Stimulated activated naive CD8-positive, alpha-beta T cell treated with anti-CD3 and anti-CD28 coated beads, Interleukin-15, amount 100 ng/mL, for 72 hours (primary cell): ENCODE measurements at regions not wholly inside any gene's neighbourhood (a gene's known extent, or its start where the extent isn't known, plus 50 kb on each side); places are given as distances from the start of the nearest gene placed in this dataset.
"Not testable (repeated sequence)": the region's sequence is repeated elsewhere in the genome, so short reads cannot be mapped to it uniquely, and the experiment has no call there.

Source experiments
- ATAC-seq: fragments of 150-1000 bp; cut with Tn5 transposase; 2 replicates; pipeline ENCODE4 v1.10.0; 2021; ENCODE audit warnings: mild to moderate bottlenecking, moderate library complexity
- DNase-seq, 2 donors: peaks; one replicate each; pipeline ENCODE4 v3.0.0; 2021 to 2022
- H3K27ac Mint-ChIP-seq, 2 donors: one replicate each; pipeline ENCODE4 v1.8.0; 2022; ENCODE audit warnings: mild to moderate bottlenecking in 2 of 2, mixed read lengths in 2 of 2, moderate library complexity in 2 of 2
- H3K27me3 Mint-ChIP-seq: one replicate; pipeline ENCODE4 v1.8.0; 2022; ENCODE audit warnings: mixed read lengths
- H3K4me1 Mint-ChIP-seq: one replicate; pipeline ENCODE4 v1.8.0; 2022; ENCODE audit warnings: mild to moderate bottlenecking, mixed read lengths
- H3K4me3 Mint-ChIP-seq, 2 donors: one replicate each; pipeline ENCODE4 v1.8.0; 2022; ENCODE audit warnings: mild to moderate bottlenecking in 2 of 2, mixed read lengths in 2 of 2, moderate library complexity in 1 of 2
- H3K9me3 Mint-ChIP-seq, 2 donors: one replicate each; pipeline ENCODE4 v1.8.0; 2022; ENCODE audit warnings: mixed read lengths in 2 of 2

DNA sequence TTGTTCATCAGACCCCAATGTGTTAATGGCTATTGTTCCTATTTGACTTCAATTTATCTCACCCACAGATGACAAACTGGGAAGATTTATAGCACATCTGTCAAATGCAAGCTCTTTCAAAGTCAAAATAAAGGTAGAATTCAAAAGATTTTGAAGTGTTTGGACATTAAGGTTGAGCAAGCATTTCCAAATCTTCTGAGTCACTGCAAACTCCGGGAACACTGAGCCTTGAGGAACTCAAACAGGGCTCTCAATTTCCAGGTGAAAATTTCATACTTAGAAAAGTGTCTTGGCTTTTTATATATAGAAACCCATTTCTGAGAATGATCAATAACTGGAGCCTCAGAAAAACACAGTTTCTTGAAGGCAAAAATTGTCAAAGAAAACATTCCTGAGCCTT is 199.5 kb upstream of the IGFBP7 start:
- no peaks in the 10 kb centered on the region for H3K4me1 Mint-ChIP-seq
- DNase-seq (no peak), ATAC-seq (no peak)

GRCh38 chr4:57308301-57308700 is 198.1 kb upstream of the IGFBP7 start:
- Mint-ChIP-seq H3K27ac (no peak overlapping the region), H3K4me1 (no peaks in the 10 kb centered on the region), H3K9me3 (peaks cover 0 to 5% of the 10 kb centered on the region in 2 donors), H3K4me3 (no peak overlapping the region), H3K27me3 (peaks cover 8% of the 10 kb centered on the region)
- ATAC-seq: no peak
- DNase-seq: no peak

More for the DNA sequence above, 199.5 kb upstream of the IGFBP7 start:
- H3K4me3 Mint-ChIP-seq: no peak overlapping the region
- H3K27ac Mint-ChIP-seq: no peak overlapping the region
- H3K27me3 Mint-ChIP-seq: peaks cover 8% of the 10 kb centered on the region
- H3K9me3 Mint-ChIP-seq: peaks cover 0 to 5% of the 10 kb centered on the region in 2 donors

- Mint-ChIP-seq H3K4me1 (no peaks in the 10 kb centered on the region), H3K27me3 (peaks cover 8% of the 10 kb centered on the region), H3K27ac (no peak overlapping the region), H3K9me3 (peaks cover 5 to 7% of the 10 kb centered on the region in 2 donors), H3K4me3 (no peak overlapping the region)
- no peak for ATAC-seq
- no peak for DNase-seq
Measured at GRCh38 chr4:57305836-57306235, 195.7 kb upstream of the IGFBP7 start.

DNA sequence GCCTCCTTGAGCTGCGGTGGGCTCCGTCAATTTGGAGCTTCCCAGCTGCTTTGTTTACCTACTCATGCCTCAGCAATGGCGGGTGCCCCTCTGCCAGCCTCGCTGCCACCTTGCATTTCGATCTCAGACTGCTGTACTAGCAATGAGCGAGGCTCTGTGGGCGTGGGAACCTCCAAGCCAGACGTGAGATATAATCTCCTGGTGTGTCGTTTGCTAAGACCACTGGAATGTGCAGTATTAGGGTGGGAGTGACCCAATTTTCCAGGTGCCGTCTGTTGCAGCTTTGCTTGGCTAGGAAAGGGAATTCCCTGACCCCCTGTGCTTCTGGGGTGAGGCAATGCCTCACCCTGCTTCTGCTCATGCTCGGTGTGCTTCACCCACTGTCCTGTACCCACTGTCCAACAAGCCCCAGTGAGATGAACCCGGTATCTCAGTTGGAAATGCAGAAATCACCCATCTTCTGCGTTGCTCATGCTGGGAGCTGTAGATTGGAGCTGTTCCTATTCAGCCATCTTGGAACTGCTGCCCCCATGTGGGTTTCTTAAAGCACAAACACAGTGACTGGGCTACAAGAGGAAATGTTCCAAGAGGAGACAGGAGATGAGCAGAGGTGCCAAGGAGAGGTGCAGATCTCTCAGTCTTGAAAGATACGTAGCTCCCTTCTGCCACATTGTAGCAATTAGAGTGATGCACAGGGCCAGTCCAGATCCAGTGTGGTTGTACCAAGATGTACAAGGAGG is 193.0 kb upstream of the IGFBP7 start:
- peaks cover 8% of the 10 kb centered on the region for H3K27me3 Mint-ChIP-seq
- H3K27ac Mint-ChIP-seq: no peak overlapping the region
- DNase-seq (no peak), ATAC-seq (no peak)
- no peaks in the 10 kb centered on the region for H3K4me1 Mint-ChIP-seq
- peaks cover 3 to 7% of the 10 kb centered on the region in 2 donors for H3K9me3 Mint-ChIP-seq
- no peak overlapping the region for H3K4me3 Mint-ChIP-seq

GRCh38 chr4:57300300-57300699 is 190.1 kb upstream of the IGFBP7 start:
- not testable (repeated sequence) for DNase-seq, H3K27ac Mint-ChIP-seq, H3K4me3 Mint-ChIP-seq, H3K4me1 Mint-ChIP-seq, ATAC-seq, H3K9me3 Mint-ChIP-seq, H3K27me3 Mint-ChIP-seq

DNA sequence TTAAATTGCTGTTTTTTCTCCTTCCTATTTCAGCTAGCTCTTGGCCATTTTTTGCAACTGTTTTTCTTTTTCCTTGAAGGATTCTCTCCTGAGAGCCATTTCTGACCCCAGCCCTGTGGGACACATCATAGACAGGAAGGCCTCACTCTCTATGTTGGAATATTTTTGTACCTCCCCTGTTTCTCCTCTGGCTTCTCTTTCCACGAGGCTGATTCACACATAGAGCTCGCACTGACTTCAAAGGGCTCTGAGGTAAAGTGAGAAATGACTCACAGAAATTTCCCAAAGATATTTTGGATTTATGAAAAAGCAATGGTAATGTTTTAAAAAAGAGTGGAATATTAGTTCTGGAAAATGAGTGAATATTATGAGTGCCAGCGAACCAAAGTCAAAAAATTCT is 181.7 kb upstream of the IGFBP7 start:
- ATAC-seq: no peak
- Mint-ChIP-seq H3K27me3 (no peaks in the 10 kb centered on the region), H3K4me1 (no peaks in the 10 kb centered on the region), H3K4me3 (no peak overlapping the region), H3K27ac (no peak overlapping the region), H3K9me3 (no peaks in the 10 kb centered on the region)
- no peak for DNase-seq

DNA sequence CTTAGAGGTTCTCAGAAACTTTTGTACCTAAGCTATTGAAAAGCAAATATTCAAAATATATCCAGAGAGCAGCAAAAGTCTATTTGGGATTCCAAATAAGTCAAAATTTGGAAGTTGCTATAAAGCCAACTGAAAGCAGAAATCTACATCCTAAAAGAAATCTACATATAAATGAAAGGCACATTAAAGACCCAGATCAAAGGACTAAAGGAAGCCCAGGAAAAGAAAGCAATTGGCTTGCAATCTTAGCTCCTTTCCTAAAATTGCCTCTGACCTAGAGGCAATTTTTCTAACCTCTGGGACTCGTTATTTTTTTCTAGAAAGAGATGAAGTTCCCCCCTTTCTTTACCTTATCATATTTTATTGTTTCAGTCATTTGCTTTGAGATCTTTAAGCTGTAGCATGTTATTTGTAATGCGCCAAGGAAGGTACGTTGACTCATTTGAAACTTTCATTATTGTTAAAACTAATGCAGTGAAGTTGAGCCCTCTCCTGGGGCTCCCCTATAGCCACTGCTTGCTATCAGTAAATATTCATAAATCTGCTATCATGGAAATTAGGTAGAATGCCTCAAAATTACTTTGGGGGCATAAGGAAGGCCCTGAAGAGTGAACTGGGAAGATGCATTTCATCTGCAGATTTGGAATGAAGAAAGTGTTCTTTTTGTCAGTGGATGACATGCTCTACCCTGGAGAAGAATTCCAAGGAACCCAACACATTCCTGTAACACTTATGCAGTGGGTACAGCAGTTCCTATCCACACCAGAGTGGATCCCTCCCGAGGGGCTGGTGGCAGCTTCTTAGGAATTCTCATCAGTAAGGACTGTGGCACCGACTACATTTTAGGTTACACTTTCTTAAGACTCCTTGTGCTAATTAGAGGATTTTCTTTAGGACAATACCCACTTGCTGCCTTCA is 177.8 kb upstream of the IGFBP7 start:
- Mint-ChIP-seq H3K4me1 (no peaks in the 10 kb centered on the region), H3K4me3 (no peak overlapping the region), H3K9me3 (no peaks in the 10 kb centered on the region), H3K27me3 (no peaks in the 10 kb centered on the region), H3K27ac (no peak overlapping the region)
- no peak for DNase-seq
- ATAC-seq: no peak

GRCh38 chr4:57282933-57283310 is 172.7 kb upstream of the IGFBP7 start:
- ATAC-seq (no peak), DNase-seq (no peak)
- no peaks in the 10 kb centered on the region for H3K4me1 Mint-ChIP-seq
- no peak overlapping the region for H3K4me3 Mint-ChIP-seq
- H3K9me3 Mint-ChIP-seq: no peaks in the 10 kb centered on the region
- peaks cover 7% of the 10 kb centered on the region for H3K27me3 Mint-ChIP-seq
- H3K27ac Mint-ChIP-seq: no peak overlapping the region

GRCh38 chr4:57280481-57280880 is 170.3 kb upstream of the IGFBP7 start:
- no peak overlapping the region for H3K4me3 Mint-ChIP-seq
- H3K27ac Mint-ChIP-seq: no peak overlapping the region
- ATAC-seq: no peak
- DNase-seq: no peak
- H3K9me3 Mint-ChIP-seq: no peaks in the 10 kb centered on the region
- H3K27me3 Mint-ChIP-seq: peaks cover 7% of the 10 kb centered on the region
- no peaks in the 10 kb centered on the region for H3K4me1 Mint-ChIP-seq

DNA sequence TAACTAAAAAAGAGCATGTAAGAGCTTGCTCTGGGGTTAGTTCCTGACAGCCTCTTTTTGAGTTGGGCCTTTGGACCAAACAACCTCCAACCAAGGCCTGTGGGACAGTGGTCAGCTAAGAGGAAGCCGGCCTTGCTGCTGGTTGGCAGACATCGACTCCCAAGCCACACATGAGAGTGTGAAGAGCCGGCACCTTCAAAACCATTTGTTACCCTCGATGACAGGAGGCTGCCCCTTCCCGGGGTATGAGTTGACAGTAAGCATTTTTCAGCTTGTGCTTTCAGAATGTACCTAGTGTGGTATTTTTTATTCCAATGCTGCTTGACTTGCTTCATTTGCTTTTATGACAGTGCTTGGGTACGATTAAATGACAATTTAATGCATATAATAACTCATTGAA is 168.6 kb upstream of the IGFBP7 start:
- Mint-ChIP-seq H3K27ac (no peak overlapping the region), H3K27me3 (peaks cover 7% of the 10 kb centered on the region), H3K4me3 (no peak overlapping the region), H3K9me3 (no peaks in the 10 kb centered on the region), H3K4me1 (no peaks in the 10 kb centered on the region)
- no peak for ATAC-seq
- no peak for DNase-seq

DNA sequence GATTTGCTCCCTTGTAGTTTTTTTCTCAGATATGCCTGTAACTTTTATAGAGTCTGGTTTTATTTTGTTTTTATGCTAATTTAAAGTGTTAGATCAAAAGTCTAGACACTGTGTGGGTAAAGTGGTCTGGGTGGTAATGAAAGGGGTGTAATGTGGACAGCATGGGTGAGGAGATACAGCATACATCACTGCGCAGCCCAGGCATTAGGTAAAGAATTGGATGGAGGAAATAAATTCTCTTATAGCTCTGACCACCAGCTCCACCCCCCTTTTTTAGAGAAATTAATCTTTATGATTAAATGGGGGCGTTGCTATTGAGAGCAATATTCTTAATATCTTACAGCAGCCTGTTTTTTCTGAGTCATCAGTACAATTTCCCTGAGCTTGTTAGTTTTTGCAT is 163.9 kb upstream of the IGFBP7 start:
- Mint-ChIP-seq H3K9me3 (peaks cover 0 to 6% of the 10 kb centered on the region in 2 donors), H3K4me1 (no peaks in the 10 kb centered on the region), H3K27me3 (peaks cover 7% of the 10 kb centered on the region), H3K4me3 (no peak overlapping the region), H3K27ac (no peak overlapping the region)
- ATAC-seq (no peak), DNase-seq (no peak)

DNA sequence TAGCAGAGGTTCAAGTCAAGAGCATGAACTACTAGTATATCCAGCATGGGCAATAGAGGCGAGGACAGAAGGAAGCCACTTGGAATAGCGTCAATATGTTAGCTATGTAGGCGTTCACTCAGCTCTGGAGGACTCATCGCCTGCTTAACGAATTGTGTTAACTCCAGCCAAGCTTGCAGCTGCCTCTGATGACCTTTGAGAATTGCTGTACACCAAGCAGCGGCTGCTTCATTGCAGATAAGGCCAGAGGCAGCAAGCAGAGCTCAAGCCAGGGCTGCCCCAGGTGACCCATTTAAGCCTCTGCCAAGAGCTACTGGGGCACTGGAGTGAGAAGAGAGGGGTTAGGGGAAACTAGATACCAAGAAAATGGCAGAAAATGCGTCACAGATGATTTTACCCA is 160.2 kb upstream of the IGFBP7 start:
- H3K27me3 Mint-ChIP-seq: no peaks in the 10 kb centered on the region
- no peaks in the 10 kb centered on the region for H3K4me1 Mint-ChIP-seq
- H3K27ac Mint-ChIP-seq: no peak overlapping the region
- ATAC-seq (no peak), DNase-seq (no peak)
- H3K4me3 Mint-ChIP-seq: no peak overlapping the region
- peaks cover 6 to 9% of the 10 kb centered on the region in 2 donors for H3K9me3 Mint-ChIP-seq

DNA sequence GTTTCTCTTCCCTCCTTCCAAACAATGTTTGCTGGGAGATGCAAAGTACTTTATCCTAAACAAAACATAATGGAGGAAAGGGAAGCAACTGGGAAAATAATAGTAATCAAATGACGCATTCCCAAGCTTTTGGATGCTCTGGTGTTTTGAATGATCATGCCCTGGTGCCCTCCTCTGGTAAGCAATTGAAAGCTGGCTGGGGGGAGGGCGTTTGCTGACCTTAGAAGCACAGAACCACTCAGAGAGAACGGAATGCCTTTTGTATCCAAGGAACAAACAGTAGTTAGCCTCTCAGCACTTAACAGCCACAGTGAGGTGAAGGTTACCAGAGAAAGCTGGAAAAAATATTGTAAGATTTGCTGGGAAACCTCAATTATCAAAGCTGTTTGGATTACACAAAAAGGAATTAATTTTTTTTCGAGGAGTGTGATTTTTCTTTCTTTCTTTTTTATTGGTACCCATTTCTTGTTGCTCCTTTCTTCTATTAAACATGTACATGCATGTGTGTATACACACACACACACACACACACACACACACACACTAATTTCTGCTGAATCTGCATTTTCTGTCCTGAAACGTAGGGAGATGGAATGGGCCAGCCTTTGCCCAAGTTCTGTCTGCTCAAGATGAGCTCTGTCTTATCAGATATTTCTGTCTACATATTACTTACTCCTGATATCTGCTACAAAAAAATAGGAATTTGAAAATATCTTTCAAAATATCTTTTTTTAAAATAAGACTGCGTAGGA is 155.8 kb upstream of the IGFBP7 start:
- Mint-ChIP-seq H3K9me3 (peaks cover 13 to 21% of the 10 kb centered on the region in 2 donors), H3K27me3 (no peaks in the 10 kb centered on the region), H3K4me1 (no peaks in the 10 kb centered on the region), H3K4me3 (no peak overlapping the region), H3K27ac (no peak overlapping the region)
- no peak for ATAC-seq
- no peak for DNase-seq

DNA sequence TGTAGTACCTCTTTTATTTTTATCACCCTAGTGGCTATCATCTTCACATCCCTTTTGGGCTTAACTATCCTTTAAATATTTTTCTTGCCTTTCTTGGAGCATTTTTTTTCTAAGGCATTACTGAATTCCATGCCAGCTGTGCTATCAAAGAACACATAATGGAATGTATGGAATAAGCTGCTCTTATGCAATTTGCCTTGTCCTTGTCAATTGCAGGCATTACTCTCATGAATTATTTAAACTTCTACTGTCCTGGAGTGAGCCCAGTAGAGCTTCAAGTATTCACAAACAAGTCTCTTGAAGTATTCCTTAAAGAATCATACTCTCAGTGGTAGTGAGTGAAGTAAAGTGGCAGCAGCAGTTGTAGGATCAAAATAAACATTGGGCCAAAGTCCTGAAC is 144.6 kb upstream of the IGFBP7 start:
- H3K4me1 Mint-ChIP-seq: no peaks in the 10 kb centered on the region
- DNase-seq (no peak), ATAC-seq (no peak)
- no peak overlapping the region for H3K27ac Mint-ChIP-seq
- H3K27me3 Mint-ChIP-seq: no peaks in the 10 kb centered on the region
- H3K9me3 Mint-ChIP-seq: peaks cover 0 to 2% of the 10 kb centered on the region in 2 donors
- no peak overlapping the region for H3K4me3 Mint-ChIP-seq

DNA sequence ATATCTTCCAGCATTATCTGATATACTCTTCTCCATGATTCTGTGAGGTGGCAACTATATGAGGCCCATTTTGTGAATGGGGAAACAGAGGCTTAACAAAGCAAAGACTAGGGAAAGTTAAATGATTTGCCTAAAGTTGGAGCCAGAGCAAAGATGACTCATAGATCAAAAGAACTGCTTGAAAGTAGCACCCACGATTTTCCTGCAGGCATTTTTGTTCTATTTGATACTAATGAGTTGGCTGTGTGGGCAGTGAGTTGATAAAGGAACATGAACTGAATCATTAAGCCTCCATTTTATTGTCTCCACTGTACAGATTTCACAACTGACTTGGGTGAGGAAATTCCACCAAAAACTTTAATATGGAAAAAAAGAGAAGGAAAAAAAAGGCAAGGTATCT is 138.9 kb upstream of the IGFBP7 start:
- H3K4me3 Mint-ChIP-seq: no peak overlapping the region
- no peak for ATAC-seq
- H3K27ac Mint-ChIP-seq: no peak overlapping the region
- H3K27me3 Mint-ChIP-seq: peaks cover 16% of the 10 kb centered on the region
- DNase-seq: no peak
- peaks cover 5 to 14% of the 10 kb centered on the region in 2 donors for H3K9me3 Mint-ChIP-seq
- H3K4me1 Mint-ChIP-seq: no peaks in the 10 kb centered on the region

- Mint-ChIP-seq H3K4me1 (no peaks in the 10 kb centered on the region), H3K27me3 (peaks cover 16% of the 10 kb centered on the region), H3K4me3 (no peak overlapping the region), H3K9me3 (peaks cover 1 to 14% of the 10 kb centered on the region in 2 donors), H3K27ac (no peak overlapping the region)
- DNase-seq (no peak), ATAC-seq (no peak)
Measured at GRCh38 chr4:57243076-57243475, 132.9 kb upstream of the IGFBP7 start.
